AG08396 (cell line): ENCODE measurements at regions not wholly inside any gene's neighbourhood (a gene's known extent, or its start where the extent isn't known, plus 50 kb on each side); places are given as distances from the start of the nearest gene placed in this dataset.
"Not testable (repeated sequence)": the region's sequence is repeated elsewhere in the genome, so short reads cannot be mapped to it uniquely, and the experiment has no call there.

Experiments
- DNase-seq: peaks from one replicate; pipeline ENCODE4 v3.0.0; 2012; ENCODE audit warnings: low spot score, mixed read lengths

DNA sequence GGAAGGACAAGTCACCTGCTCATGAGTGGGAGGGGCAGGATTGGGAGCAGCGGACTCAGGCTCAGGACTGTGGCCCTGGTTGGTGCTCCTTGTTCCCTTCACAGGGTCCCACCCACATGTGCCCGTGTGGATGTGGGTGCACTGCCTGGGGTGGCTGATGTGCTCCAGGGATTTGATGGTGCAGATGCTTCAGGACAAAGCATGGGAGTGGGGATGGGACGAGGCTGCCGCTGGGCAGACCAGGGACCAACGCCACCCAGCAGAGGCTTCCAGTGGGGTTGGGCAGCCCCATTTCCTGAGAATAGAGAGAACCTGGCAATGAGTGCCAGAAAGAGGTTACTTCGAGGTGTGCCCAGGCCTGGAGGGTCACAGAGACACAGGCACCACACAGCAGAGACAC lies 65.5 kb upstream of the IGLL5 start:
- DNase-seq: no peak

DNA sequence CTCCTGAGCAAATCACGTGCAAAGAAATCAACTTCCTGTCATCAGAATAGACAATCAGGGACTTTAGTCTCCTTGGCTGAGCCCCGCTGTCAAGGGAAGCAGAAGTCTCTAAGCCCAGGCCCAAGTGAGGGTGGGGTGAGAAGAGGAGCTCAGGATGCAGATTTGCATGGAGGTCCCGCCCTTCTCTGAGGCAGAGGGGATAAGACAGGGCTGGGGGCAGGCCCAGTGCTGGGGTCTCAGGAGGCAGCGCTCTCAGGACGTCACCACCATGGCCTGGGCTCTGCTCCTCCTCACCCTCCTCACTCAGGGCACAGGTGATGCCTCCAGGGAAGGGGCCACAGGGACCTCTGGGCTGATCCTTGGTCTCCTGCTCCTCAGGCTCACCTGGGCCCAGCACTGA lies 65.1 kb upstream of the IGLL5 start:
- not testable (repeated sequence) for DNase-seq

DNA sequence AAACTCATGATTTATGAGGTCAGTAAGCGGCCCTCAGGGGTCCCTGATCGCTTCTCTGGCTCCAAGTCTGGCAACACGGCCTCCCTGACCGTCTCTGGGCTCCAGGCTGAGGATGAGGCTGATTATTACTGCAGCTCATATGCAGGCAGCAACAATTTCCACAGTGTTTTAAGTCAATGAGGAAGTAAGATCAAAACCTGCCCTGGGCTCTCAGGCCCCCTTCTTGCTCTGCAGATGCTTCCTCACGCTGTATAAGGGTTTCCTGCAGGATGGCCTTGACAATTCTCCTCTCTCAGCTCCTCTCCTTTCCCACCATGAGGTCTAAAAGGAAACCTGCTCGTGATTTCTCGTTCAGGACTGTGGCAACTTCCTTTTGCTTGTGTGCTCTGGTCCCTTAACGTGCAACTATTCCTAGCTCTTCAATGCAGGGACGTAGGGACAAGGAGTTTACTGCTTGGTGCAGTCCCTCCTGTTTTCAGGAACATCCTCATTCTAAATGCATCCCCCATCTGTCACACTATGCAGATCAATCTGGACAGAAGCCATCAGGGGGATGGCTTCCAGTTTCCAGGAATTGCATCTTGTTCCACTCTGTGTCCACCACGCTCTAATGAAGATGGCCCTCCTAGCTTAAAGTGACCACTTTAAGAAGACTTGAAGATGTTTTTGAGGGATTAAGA lies 64.3 kb upstream of the IGLL5 start:
- DNase-seq: no peak

DNA sequence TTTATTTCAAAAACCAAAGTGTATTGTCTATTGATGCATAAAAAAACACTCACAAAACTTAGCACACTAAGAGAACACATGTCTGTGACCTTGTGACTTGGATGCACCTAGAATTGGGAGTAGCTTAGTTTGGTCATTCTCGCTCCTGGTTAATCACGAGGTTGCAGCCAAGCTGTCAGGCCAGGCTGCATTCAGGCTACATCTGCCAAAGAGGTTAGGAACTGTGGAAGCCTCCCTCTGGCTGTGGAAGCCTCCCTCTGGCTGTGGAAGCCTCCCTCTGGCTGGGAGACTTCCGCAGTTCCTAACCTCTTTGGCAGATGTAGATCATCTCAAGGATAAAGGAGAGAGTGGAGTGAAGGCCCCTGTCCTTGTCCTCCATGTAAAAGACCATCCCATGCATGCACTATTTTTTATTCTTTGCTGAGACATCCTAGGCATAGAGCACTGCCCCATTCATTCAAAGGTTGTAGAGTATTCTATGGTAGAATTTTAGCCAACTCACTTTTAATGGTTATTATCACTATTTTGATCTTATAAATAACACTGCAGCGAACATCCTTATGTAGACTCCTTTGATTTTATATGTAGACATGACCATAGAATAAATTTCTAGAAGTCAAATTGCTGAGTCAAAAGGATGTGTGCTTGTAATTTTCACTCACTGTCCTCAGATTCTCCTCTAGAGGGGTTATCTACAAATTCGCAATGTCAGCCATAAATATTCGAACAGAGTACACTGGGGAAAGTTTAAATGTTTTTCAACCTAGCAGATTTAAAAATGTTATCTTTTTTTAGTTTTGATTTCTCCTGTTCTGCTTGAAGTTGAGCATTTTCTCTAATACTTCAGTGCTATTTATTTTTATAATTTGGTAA lies 63.0 kb upstream of the IGLL5 start:
- DNase-seq: no peak

DNA sequence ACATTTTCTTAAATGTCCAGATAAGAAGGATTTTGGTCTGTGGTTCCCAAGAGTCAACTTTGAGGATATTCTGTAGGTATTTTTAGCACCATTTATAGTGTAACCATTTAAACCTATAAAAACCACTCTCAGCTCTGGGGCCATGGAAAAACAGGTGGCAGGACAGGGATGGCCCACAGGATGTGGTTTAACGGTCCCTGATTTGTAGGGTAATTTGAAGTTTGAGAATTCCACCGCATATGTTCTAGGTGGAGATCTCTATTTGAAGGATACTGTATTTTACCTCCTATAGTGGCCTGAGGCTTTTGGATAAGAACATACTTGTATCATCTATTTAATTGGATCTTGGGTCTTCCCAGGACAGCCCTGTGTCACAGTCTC lies 62.4 kb upstream of the IGLL5 start:
- no peak for DNase-seq

DNA sequence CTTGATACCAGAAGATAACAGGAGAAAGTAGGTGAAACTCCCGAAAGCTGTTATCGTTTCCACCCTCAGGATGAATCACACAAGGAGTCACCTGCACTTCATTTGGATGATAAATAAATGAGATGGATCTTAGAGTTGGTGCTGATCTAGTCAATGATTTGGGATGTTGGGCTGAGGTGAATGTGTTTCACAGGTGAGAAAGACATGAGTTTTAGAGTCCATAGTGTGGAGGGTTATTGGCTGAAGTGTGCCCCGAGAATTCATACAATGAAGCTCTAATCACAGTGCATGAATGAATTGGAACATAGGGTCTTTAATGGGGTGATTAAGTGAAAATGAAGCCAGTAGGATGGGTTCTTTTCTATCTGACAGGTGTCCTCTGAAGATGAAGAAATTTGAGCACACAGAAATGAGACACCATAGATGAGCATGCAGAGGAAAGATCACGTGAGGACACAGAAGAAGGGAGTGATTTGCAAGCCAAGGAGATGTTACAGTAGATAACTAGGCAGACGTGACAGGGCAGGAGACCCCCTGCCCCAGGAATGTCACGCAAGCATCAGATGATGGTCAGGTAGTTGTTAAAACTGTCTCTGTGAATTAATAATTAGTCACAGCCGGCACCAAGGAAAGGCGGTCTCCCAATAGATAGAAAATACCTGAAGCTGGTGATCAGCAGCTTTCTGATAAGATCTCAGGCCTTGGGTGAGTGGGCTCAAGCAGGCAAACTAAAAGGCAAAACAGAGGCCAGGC lies 60.3 kb upstream of the IGLL5 start:
- DNase-seq: no peak

DNA sequence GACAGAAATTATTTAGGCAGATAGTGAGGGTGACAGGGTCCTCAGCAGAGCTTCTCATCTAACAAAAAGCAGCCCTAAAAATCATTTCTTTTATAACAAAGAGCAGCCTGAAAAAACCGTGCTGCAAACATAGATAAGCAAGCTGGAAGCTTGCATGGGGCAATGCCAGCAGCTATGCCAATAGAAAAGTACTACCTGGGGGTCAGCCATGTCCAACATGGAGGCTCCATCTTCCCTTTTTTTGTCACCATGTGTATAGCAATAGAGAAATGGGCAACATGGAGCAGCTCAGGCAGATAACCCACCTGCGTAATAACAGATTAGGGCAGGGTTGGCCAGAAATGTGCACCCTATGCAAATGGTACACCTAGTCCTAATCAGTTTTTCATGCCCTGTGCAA lies 57.4 kb upstream of the IGLL5 start:
- DNase-seq: no peak

DNA sequence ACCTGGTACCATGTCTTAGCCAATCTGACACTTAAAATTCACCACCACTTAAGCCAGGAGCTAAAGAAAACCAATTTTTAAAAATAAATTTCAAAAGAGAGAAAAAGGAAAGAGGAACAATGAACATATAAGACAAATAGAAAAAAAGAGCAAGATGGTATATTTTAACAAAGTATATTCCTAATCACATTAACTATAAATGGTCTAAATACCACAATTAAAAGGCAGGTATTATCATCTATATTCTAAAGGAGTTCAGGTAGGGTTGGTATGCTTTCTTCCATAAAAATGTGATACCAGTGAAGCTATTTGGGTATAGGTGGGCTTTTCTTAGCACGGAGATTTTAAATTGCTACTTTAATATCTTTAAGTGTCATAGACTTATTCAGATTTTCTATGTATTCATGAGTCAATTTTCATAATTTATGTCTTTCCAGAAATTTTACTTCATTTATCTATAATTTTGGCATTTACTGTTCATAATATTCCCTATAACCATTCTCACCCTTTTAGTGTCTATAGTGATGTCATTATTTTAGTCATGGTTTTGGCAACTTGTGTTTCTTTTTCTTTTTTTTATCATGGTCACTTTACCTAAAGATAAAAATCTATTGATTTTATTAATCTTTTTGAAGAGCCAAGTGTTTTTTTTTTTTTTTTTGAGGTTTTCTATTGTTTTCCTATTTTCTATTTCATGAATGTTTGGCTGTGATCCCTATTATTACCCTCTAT lies 56.5 kb upstream of the IGLL5 start:
- no peak for DNase-seq

DNA sequence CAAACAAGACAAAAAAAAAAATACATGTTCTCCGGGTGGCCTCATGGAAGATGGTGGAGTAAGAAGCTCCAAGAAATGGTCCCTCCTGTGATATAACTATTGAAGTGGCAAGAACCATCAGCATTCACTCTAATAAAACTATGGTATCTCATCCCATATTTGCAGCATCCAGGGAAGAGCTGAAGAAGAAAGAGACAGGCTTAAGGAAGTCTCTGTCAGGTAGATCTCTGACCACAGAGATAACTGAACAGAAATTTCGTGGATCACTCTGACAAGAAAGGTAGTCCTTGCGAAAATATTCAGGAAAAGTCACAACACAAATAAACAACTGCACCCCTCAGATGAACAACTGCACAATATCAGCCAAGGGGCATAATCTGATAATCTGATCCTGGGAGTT lies 54.6 kb upstream of the IGLL5 start:
- DNase-seq: no peak

DNA sequence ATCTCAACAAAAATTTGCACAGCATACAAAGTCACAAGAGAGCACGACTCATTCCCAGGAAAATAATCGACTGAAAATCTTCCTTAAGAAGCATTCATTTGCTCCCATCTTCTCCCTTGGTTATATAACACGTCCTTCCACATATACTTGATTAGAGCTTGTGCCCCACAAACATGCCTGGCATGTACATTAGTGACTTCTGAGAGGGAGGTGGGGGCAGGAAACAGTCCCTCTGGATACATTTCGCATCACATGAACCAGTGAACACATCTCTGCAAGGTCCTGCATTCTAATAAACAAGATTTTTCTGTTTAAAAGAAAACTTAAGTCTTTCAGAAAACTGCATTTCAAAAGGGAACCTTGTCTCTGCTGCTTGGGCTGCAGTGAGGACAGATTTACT lies 54.1 kb upstream of the IGLL5 start:
- DNase-seq: no peak

DNA sequence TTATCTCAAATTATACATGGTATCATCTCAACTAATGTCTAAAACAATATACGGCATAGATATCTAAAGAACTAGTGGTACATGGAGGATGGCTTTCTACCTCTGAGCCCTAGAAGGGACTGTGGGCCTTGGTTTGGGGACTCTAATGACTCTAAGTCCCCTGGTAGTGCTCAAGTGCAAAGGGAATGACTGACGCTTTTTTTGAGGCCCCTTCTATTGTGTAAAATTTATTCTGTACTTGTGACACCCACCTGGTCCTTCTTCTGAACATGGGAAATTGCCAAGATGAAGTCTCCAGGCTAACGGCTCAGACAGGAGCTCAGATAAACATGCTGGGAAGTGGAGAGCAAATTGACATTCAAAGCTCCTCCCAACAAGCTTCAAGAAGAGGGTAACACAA lies 53.4 kb upstream of the IGLL5 start:
- no peak for DNase-seq

DNA sequence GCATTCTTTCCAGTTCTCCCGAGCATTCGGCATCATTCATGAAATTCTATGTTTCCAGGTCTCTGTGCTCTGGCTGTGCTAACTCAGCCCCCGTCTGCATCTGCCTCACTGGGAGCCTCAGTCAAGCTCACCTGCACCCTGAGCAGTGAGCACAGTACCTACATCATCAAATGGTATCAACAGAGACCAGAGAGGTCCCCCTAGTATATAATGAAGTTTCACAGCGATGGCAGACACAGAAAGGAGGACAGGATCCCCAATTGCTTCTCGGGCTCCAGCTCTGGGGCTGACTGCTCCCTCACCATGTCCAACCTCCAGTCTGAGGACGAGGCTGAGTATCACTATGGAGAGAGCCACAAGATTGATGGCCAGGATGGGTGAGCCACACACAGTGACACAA lies 52.8 kb upstream of the IGLL5 start:
- DNase-seq: no peak

DNA sequence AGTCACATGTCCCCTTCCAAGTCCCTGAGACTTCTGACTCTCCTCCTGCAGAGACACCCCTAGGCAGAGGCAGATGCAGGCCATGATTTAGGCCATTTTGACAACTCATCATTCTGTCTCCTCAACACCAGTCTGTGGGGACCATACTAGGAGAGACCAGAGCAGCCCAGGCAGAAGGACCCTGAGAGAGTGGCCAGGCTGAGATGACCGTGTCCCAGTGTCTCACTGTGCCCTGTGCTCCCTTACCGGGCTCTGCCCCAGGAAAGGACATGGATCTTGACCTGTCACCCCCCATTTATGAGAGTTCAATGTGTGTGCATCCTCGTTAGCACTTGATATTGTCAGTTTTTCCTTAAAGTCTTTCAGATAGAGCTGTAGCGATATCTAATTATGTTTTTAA lies 52.4 kb upstream of the IGLL5 start:
- no peak for DNase-seq

DNA sequence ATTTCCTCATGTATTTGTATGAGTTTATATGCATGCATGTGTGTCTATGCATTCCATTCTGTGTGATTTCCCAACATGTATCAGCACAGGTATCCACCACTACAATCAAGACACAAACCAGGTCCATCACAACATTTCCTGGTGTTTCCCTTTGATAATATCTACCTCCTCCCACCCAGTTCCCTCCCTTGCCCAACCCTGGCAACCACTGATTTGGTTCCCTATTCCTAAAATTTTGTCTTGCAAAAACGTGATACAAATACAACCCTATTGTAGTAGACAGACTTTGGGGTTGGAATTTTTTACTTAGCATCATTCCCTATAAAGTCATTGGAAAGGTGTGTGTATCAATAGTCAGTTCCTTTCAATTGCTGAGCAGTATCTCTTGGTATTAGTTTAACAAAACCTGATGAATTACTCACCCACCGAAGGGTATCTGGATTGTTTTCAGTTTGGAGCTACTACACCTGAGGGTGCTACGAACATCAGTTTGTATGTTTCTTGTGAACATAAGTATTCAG lies 51.8 kb upstream of the IGLL5 start:
- DNase-seq: no peak

DNA sequence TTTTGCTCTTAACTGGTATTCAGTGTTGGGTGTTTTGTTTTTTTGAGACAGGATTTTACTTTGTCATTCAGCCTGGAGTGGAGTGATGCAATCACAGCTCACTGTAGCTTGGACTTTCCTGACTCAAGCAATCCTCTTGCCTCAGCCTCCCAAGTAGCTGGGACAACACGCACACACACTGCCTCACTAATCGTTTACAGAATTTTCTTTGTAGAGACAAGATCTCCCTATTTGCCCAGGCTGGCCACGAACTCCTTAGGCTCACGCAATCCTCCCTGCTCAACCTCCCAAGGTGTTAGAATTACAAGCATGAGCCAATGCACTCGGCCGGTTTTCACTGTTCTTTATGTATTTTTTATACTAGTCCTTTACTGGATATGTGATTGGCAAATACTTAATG lies 51.0 kb upstream of the IGLL5 start:
- DNase-seq: no peak
